ENCODE measurements at regions not wholly inside any gene's neighbourhood (a gene's known extent, or its start where the extent isn't known, plus 50 kb on each side); places are given as distances from the start of the nearest gene placed in this dataset.

- TF ChIP-seq YY1 (IDR thresholded peaks at IDR 0.05; ENCODE audit: insufficient read depth, insufficient read length) (no peak), SUZ12 (IDR thresholded peaks at IDR 0.05; ENCODE audit: extremely low read depth, insufficient read depth, insufficient read length) (no peak)
Measured at GRCh38 chr1:79646880-79647279, 640.4 kb upstream of the ADGRL4 start.
